OCI-M2 (cell line): ENCODE measurements at regions not wholly inside any gene's neighbourhood (a gene's known extent, or its start where the extent isn't known, plus 50 kb on each side); places are given as distances from the start of the nearest gene placed in this dataset.
"Not testable (repeated sequence)": the region's sequence is repeated elsewhere in the genome, so short reads cannot be mapped to it uniquely, and the experiment has no call there.

Experiments
- DNase-seq: peaks from one replicate; lab custom pipeline; 2025; ENCODE audit not compliant: unreplicated experiment; lab: John Stamatoyannopoulos, UW

- no peak for DNase-seq
These were observed 278.6 kb downstream of the EDEM1 start for GRCh38 chr3:5466065-5466464.

GRCh38 chr3:5466717-5467116, 279.2 kb downstream of the EDEM1 start:
- DNase-seq, result no peak

- DNase-seq, result no peak
These were observed 286.0 kb downstream of the EDEM1 start for GRCh38 chr3:5473471-5473870.

GRCh38 chr3:5476403-5476802, 288.9 kb downstream of the EDEM1 start:
- DNase-seq, result no peak

- no peak for DNase-seq
These were observed 291.8 kb downstream of the EDEM1 start for GRCh38 chr3:5479229-5479799.

- DNase-seq, result no peak
These were observed 292.7 kb downstream of the EDEM1 start for GRCh38 chr3:5480190-5480589.

- no peak for DNase-seq
These were observed 297.9 kb downstream of the EDEM1 start for GRCh38 chr3:5485427-5485826.

- DNase-seq, result no peak
These were observed 301.3 kb downstream of the EDEM1 start for GRCh38 chr3:5488771-5489170.

GRCh38 chr3:5489536-5489935, 302.0 kb downstream of the EDEM1 start:
- DNase-seq, result no peak

GRCh38 chr3:5494905-5495519, 307.5 kb downstream of the EDEM1 start:
- DNase-seq, result no peak

- no peak for DNase-seq
These were observed 310.0 kb downstream of the EDEM1 start for GRCh38 chr3:5497497-5497896.

- no peak for DNase-seq
These were observed 311.5 kb downstream of the EDEM1 start for GRCh38 chr3:5498981-5499380.

- DNase-seq, result no peak
These were observed 311.9 kb downstream of the EDEM1 start for GRCh38 chr3:5499404-5499803.

- no peak for DNase-seq
These were observed 315.6 kb downstream of the EDEM1 start for GRCh38 chr3:5503136-5503535.

- no peak for DNase-seq
These were observed 316.6 kb downstream of the EDEM1 start for GRCh38 chr3:5504135-5504534.

- no peak for DNase-seq
These were observed 317.7 kb downstream of the EDEM1 start for GRCh38 chr3:5505163-5505562.

GRCh38 chr3:5505997-5506396, 318.5 kb downstream of the EDEM1 start:
- no peak for DNase-seq

- DNase-seq, result not testable (repeated sequence)
These were observed 321.4 kb downstream of the EDEM1 start for GRCh38 chr3:5508860-5509259.

- DNase-seq, result no peak
These were observed 322.8 kb downstream of the EDEM1 start for GRCh38 chr3:5510300-5510699.

- DNase-seq, result no peak
These were observed 330.4 kb downstream of the EDEM1 start for GRCh38 chr3:5517921-5518320.

- DNase-seq, result no peak
These were observed 332.7 kb downstream of the EDEM1 start for GRCh38 chr3:5520237-5520636.

- DNase-seq, result no peak
These were observed 335.6 kb downstream of the EDEM1 start for GRCh38 chr3:5523125-5523524.

- DNase-seq, result no peak
These were observed 343.5 kb downstream of the EDEM1 start for GRCh38 chr3:5531039-5531438.
